ENCODE measurements at regions not wholly inside any gene's neighbourhood (a gene's known extent, or its start where the extent isn't known, plus 50 kb on each side); places are given as distances from the start of the nearest gene placed in this dataset.

DNA sequence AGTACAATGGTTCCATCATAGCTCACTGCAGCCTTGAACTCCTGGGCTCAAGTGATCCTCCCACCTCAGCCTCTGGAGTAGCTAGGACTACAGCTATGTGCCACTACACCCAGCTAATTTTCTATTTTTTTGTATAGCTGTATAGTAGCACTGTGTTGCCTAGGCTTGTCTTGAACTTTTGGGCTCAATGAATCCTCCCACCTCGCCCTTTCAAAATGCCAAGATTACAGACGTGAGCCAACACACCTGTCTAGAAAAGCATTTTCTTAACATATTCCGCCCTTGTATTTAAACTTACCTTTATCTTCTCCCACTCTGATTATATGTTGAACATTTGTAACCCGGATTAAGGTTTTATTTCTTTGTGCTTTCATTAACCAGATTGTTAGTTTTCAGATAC lies 750.7 kb upstream of the GCFC2 start:
- in situ Hi-C loops (cut with HindIII; ENCODE audit: low sequenced_read_pairs) = no loop called here
- TF ChIP-seq, protein P1, sequence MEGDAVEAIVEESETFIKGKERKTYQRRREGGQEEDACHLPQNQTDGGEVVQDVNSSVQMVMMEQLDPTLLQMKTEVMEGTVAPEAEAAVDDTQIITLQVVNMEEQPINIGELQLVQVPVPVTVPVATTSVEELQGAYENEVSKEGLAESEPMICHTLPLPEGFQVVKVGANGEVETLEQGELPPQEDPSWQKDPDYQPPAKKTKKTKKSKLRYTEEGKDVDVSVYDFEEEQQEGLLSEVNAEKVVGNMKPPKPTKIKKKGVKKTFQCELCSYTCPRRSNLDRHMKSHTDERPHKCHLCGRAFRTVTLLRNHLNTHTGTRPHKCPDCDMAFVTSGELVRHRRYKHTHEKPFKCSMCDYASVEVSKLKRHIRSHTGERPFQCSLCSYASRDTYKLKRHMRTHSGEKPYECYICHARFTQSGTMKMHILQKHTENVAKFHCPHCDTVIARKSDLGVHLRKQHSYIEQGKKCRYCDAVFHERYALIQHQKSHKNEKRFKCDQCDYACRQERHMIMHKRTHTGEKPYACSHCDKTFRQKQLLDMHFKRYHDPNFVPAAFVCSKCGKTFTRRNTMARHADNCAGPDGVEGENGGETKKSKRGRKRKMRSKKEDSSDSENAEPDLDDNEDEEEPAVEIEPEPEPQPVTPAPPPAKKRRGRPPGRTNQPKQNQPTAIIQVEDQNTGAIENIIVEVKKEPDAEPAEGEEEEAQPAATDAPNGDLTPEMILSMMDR (IDR thresholded peaks at IDR 0.05; ENCODE audit: low read depth, low read length) = no peak
- no peak for DNase-seq (ENCODE audit: low read depth, low spot score)
- no peak overlapping the region for H3K4me3 ChIP-seq (ENCODE audit: low read depth, low read length)

DNA sequence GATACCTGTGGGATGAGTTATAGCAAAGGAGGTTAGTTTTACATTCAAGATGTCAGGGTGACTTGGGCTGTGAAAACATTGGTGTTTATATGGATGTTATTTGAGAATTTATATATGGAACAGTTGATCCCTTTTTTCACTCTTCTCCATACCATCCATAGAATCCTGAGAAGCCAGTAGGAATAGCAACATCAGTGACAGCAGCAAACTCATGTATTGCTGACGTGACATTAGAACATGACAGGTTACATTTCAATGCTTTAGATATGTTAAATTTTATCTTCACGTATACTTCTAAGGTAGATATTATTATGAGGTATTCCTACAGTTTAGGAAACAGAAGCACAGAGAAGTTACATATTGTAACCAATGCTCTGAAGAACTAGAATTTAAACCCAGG lies 745.2 kb upstream of the GCFC2 start:
- no peak for DNase-seq (ENCODE audit: low read depth, low spot score)
- TF ChIP-seq, protein P1 (IDR thresholded peaks at IDR 0.05; ENCODE audit: low read depth, low read length) = no peak
- in situ Hi-C loops (cut with HindIII; ENCODE audit: low sequenced_read_pairs) = no loop called here
- H3K4me3 ChIP-seq (ENCODE audit: low read depth, low read length) = no peak overlapping the region

DNA sequence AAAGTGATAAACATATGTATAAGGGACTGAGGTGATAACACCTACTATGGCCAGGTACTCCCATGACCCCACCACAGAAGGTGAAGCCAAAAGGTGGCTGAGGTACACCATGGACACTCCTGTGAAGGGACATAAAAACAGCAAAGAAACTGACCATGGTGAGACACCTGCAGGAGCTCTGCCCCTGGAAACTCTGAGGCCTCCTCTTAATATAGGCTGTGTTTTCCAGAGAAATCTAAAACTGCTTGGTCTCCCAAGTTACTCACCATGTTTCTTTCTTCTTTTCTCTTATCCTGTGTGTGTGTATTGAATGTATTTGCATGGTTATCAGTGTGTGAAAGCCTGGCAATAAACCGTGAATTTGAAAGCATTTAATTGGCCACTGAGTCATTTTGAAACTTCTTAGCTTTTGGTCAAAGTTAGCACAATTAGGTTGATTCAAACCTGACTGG lies 739.3 kb upstream of the GCFC2 start:
- no peak for DNase-seq (ENCODE audit: low read depth, low spot score)
- no peak overlapping the region for H3K4me3 ChIP-seq (ENCODE audit: low read depth, low read length)
- in situ Hi-C loops (cut with HindIII; ENCODE audit: low sequenced_read_pairs) = no loop called here
- TF ChIP-seq, protein P1 (IDR thresholded peaks at IDR 0.05; ENCODE audit: low read depth, low read length) = no peak

DNA sequence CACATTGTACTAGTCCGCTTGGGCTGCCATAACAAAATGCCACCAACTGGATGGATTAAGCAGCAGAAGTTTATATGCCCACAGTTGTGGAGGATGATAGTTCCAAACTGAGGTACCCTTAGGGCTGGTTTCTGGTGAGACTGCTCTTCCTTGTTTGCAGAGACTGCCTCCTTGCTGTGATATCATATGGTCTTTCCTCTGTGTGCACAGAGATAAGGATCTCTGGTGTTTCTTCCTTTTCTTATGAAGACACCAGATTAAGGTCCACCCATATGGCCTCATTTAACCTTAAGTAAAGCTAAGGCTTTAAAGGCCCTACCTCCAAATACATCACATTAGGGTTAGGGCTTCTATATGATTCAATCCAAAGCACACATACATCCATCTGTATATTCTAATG lies 738.2 kb upstream of the GCFC2 start:
- in situ Hi-C loops (cut with HindIII; ENCODE audit: low sequenced_read_pairs) = no loop called here
- TF ChIP-seq, protein P1 (IDR thresholded peaks at IDR 0.05; ENCODE audit: low read depth, low read length) = no peak
- H3K4me3 ChIP-seq (ENCODE audit: low read depth, low read length) = no peak overlapping the region
- DNase-seq (ENCODE audit: low read depth, low spot score) = no peak

DNA sequence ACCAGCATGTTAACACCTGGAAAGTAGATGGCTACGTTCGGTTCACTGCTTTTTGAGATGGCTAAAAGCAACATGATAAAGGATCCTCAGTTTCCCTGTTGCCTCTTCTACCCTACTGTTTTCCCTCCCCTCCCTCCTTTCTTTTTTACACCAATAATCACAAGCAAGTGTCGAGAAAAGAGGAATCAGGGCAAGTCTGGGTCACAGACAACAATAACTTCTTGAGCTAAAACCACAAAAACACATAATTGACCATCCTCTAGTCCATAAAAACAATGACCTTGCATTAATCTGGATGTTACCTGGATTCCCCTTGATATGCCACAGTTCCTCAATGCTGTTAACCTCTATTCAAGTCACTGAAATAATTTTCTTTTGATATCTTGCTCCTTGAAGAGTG lies 736.6 kb upstream of the GCFC2 start:
- in situ Hi-C loops (cut with HindIII; ENCODE audit: low sequenced_read_pairs) = no loop called here
- H3K4me3 ChIP-seq (ENCODE audit: low read depth, low read length) = no peak overlapping the region
- DNase-seq (ENCODE audit: low read depth, low spot score) = no peak
- TF ChIP-seq, protein P1 (IDR thresholded peaks at IDR 0.05; ENCODE audit: low read depth, low read length) = no peak

DNA sequence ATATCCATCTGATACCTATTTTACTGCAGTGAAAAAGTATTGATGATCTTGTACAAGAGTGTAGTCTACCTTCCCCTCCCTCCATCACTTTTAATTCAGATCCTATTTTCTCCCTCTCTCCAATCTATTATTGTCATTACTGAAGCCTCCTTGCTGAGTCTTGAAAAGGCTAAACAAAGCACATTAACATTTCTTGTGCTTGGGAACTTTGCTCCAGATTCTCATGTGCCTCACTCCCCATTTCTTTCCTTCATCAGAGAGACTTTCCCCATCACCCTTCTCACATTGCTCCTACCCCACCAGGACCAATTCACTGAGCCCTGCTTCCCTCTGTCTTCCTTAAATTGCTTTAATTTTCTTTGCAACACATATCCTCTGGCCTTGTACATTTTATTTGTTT lies 736.2 kb upstream of the GCFC2 start:
- H3K4me3 ChIP-seq (ENCODE audit: low read depth, low read length) = no peak overlapping the region
- no peak for DNase-seq (ENCODE audit: low read depth, low spot score)
- in situ Hi-C loops (cut with HindIII; ENCODE audit: low sequenced_read_pairs) = no loop called here
- TF ChIP-seq, protein P1 (IDR thresholded peaks at IDR 0.05; ENCODE audit: low read depth, low read length) = no peak

DNA sequence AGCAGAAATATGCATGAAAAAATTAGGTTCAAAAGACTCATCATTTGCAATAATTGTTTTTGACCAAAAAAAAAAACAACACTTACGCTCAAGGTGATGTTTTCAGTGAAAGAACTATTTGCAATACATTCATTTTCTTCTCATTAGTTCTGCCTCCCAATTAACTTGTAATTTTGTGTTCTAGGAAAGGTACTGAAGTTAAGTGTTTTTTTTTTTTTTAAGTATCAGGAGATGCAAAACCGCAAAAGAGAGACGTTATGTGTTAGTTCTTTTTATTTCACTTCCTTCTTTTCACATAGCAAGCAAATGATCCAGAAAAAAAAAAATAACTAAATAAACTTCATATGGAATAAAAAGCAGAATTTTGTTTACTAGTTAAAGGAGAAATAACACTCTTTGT lies 735.2 kb upstream of the GCFC2 start:
- no peak overlapping the region for H3K4me3 ChIP-seq (ENCODE audit: low read depth, low read length)
- in situ Hi-C loops (cut with HindIII; ENCODE audit: low sequenced_read_pairs) = no loop called here
- DNase-seq (ENCODE audit: low read depth, low spot score) = no peak

More for the DNA sequence above, 735.2 kb upstream of the GCFC2 start:
- TF ChIP-seq, protein P1 (IDR thresholded peaks at IDR 0.05; ENCODE audit: low read depth, low read length) = no peak
